ENCODE measurements at regions not wholly inside any gene's neighbourhood (a gene's known extent, or its start where the extent isn't known, plus 50 kb on each side); places are given as distances from the start of the nearest gene placed in this dataset.

DNA sequence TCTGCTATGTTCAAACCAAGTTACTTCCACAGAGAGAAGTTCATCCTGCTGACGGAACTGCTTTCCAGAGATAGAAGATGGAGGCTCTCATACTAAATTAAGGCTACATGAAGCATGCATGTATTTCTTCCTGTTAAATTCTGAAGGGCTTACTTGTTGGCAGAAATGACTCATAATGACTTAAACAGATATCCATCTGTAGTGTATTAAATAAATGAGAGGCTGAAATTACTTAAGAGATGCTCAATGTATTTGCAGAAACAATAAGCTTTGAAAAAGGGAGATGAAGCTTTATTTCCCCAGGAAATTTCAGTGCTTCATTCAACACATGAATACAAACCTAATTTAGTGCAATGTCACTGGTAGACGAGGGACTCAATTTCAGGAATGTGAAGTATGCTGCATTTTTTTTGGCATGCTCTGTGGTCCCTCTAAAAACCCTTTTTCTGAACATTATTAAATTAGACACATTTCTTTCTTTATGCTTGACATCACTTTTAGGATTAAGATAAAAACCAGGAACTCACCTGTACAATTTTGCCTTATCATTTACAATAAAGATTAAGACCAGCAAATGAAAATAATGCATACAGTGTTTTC is 759.1 kb upstream of the POU3F4 start:
- TF ChIP-seq, protein P1, sequence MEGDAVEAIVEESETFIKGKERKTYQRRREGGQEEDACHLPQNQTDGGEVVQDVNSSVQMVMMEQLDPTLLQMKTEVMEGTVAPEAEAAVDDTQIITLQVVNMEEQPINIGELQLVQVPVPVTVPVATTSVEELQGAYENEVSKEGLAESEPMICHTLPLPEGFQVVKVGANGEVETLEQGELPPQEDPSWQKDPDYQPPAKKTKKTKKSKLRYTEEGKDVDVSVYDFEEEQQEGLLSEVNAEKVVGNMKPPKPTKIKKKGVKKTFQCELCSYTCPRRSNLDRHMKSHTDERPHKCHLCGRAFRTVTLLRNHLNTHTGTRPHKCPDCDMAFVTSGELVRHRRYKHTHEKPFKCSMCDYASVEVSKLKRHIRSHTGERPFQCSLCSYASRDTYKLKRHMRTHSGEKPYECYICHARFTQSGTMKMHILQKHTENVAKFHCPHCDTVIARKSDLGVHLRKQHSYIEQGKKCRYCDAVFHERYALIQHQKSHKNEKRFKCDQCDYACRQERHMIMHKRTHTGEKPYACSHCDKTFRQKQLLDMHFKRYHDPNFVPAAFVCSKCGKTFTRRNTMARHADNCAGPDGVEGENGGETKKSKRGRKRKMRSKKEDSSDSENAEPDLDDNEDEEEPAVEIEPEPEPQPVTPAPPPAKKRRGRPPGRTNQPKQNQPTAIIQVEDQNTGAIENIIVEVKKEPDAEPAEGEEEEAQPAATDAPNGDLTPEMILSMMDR (optimal IDR thresholded peaks at IDR 0.05 in 1 of 3, IDR thresholded peaks at IDR 0.05 in 1 of 3, conservative IDR thresholded peaks at IDR 0.05 in 1 of 3; ENCODE audit: extremely low read depth in 1 of 3, insufficient read depth in 2 of 3, low read length in 3 of 3), result no peak
- no peak for TF ChIP-seq EZH2 (IDR thresholded peaks at IDR 0.05; ENCODE audit: low read length)
